GM19025 (cell line): ENCODE measurements at regions not wholly inside any gene's neighbourhood (a gene's known extent, or its start where the extent isn't known, plus 50 kb on each side); places are given as distances from the start of the nearest gene placed in this dataset.
A peak's percentile ranks its signal among the peaks of the same experiment; 100 is the strongest.

ENCODE experiments used
- ATAC-seq: cut with Tn5 transposase; IDR thresholded peaks from one replicate; pipeline ENCODE4 v1.9.1; 2021; ENCODE audit warnings: mild to moderate bottlenecking, low read depth, moderate library complexity; ENCODE audit not compliant: unreplicated experiment

GRCh38 chr5:124796495-124796894 lies 50.1 kb upstream of the ZNF608 start:
- ATAC-seq: no peak

GRCh38 chr5:124797665-124798087 lies 51.2 kb upstream of the ZNF608 start:
- ATAC-seq: no peak

DNA sequence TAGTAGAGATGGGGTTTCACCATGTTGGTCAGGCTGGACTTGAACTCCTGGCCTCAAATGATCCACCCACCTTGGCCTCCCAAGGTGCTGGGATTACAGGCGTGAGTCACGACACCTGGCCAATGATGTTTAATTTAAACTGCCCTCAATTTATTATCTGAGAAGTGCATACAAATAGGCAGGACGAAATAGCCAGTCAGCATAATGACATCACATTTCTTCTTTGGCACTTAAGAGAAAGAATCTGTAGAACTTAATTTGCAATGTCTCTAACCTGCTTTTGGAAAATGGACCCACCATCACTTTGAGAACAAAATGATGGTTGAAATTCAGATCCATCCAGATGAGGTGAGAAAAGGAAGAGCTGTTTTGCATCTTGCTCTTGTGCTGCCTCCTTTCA lies 52.5 kb upstream of the ZNF608 start:
- no peak for ATAC-seq

DNA sequence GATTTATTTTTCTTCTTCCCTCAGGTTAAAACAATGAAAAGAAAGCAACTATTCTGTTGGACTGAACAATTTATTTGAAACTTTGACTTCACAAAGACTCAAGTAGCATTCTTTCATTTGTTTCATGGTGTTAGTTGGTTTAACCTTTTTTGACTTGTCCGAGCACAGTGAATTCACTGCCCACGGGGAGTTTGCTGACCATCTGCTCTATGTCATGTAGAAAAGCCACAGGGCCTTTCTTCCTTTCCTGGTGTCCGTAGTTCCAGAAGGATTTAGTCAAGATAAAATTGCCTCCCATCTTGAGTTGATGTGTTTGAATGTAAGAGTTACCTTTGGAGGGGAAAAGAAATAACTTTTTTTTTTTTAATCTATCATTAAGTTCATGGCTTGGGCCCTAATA lies 55.1 kb upstream of the ZNF608 start:
- ATAC-seq: no peak

DNA sequence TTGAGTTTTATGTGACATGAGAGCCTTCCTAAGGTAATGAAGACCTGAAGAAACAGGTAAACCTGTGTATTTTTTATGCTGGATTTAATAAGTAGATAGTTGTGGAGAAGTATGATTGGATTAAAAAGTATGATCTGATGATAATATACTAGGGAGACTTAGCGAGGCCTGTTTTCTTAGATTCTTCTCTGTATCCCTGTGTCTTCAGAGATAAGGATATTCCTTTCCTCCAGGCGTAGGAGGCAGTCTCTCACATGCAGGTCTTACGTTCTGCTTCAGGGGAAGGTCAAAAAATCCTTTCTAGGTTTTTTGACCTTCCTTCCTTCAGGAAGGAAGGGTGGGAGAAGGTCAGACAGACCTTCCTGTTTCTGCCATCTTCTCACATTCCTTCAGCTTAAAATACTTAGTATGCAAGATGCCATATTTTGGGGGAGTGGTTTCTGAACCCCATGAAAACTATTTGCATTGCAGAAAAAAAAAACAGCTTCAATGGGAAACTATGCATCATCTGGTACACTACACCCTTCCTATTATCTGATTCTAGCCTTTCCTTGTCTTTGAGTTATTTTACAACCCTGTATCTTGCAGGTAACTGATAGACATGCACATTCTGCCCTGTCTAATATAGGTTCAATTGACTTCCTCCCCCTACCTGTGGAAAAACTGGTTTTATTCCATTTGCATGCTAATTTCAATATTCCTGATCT lies 57.3 kb upstream of the ZNF608 start:
- no peak for ATAC-seq

DNA sequence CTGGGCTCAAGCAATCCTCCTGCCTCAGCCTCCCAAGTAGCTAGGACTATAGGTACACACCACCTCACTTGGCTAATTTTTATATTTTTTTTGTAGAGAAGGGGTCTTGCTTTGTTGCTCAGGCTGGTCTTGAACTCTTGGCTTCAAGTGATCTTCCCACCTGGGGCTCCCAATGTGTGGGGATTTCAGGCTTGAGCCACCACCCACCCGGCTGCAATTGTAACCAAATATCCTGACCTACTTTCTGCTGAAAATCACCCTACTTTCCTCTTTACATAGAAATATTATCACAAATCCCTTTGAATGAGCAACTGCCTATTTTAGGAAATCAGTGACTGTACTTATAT lies 59.6 kb upstream of the ZNF608 start:
- no peak for ATAC-seq

DNA sequence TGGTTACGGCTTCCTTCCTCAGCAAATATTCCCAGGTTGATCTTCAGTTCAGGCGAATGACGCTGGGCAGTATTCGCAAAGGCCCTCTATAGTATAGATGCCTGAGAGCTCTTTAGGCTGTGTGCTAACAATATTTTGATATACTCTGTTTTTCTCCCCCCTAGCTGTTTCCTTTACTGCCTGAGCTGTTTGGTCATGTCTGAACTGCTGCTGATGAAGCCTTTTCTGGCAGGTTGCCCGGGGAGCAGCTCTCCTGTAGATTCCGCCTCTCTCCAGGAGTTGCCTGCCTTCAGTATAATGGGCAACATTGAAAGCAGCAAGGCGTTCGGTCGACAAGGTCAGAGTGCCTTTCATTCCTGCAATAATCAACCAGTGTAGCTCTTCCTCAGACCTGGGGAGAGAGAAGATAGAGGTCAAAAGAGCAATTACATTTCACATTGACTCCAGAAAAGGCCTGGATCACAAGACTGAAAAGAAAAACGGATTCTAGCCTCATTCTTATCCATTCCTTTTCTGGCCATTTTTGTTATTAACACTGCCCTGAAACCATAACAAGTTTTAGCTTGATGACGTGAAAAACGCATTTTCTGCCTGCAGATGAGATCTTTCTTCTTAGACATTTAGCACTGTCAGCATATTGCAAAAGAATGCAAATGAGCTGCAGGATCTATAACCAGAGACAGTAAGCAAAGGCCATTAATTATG lies 60.1 kb upstream of the ZNF608 start:
- no peak for ATAC-seq

DNA sequence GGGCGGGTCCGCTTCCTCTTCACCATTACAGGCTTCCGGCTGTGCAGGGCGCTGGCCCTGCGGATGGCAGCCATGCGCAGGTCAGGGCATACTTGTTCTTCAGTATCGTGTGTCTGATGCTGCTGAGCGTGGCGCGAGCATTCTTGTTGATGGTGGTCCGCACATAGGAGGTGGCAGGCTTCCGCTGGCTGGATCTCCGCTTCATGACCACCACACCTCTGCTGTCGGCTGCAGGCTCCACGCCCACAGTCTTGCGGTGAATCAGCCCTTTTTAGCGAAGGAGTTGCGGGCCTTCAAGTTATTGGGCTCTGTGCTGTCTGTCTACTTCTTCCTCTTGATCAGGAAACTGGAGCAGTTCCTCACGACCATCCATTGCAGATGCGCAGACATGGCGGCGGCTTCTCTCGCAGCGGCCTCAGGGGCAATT lies 62.4 kb upstream of the ZNF608 start:
- no peak for ATAC-seq

DNA sequence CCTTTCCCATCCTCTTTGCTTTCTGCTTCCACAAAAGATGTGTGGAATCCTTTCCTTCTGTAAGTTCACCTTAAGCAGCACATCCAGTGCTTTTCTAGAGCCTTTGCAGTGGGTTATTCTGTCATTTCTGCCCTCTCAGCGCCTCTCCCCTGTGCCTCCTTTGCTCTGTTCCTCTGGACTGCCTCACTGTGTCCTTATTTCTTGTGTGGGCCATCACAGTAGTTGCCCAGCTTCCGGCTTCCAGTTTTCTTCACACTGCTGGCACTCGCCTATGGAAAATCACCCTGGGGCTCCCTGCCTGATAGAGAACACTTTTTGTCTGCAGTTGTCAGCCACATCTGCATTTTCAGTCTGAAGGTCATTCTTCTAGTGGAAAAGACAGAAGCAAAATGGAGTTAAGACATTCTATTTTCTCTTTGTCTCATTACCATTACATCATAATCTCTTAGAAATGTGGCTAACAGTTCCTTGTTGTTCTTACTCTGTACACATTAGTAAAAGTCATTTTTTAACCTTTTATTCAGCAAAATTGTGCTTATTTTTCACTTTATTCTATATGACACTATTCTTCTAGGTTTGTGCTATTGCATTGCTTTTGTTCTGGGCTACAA lies 64.1 kb upstream of the ZNF608 start:
- ATAC-seq: no peak

- no peak for ATAC-seq
These were observed 66.4 kb upstream of the ZNF608 start for GRCh38 chr5:124812771-124813358.

DNA sequence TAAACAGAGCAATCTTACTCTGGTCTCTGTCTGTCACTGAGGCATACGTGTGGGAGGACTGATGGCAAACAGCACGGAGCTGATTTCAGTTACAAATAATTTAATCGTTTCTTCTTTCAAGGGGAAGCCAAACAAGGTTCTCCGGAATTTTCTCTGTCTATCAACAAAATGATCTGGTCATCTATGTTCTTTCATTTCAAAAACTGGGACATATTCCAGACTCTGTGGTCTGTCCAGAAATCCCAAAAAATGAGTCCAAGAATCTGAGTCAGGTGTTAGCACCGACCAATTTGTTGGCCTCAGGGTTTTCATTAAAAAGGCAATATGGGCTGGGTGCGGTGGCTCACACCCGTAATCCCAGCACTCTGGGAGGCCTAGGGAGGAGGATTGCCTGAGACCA lies 69.9 kb upstream of the ZNF608 start:
- no peak for ATAC-seq

DNA sequence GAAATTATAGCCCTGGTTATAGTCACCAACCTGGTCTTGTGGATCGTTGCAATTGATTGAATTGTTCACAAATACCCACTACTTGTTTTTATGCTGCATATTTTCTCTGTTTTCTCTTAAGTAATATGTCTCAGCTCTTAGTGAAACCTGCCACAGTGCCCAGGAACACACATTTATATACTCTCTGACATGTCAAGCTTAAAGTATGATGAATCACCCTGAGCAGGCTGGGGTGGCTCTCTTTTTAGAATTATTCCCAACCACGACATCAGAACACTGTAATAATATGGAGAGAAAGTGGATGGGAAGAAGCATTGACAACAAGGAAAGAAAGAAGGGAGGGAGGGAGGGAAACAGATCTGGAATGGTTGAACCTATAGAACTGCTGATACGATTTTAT lies 72.8 kb upstream of the ZNF608 start:
- ATAC-seq: no peak

DNA sequence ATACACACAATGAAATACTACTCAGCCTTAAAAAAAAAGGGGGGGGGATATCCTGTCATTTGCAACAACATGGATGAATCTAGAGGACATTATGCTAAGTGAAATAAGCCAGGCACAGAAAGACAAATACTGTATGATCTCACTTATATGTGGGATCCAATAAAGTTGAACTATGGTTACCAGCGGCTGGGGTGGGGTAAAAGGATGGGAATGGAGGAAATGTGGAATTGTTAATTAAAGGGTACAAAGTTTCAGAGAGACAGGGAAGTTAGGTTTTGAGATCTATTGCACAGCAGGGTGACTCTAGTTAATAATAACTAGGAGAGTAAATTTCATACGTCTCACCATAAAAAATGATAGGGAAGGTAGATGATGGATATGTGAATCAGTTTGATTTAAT lies 76.2 kb upstream of the ZNF608 start:
- ATAC-seq: no peak

- ATAC-seq: no peak
These were observed 76.9 kb upstream of the ZNF608 start for GRCh38 chr5:124823380-124823779.

DNA sequence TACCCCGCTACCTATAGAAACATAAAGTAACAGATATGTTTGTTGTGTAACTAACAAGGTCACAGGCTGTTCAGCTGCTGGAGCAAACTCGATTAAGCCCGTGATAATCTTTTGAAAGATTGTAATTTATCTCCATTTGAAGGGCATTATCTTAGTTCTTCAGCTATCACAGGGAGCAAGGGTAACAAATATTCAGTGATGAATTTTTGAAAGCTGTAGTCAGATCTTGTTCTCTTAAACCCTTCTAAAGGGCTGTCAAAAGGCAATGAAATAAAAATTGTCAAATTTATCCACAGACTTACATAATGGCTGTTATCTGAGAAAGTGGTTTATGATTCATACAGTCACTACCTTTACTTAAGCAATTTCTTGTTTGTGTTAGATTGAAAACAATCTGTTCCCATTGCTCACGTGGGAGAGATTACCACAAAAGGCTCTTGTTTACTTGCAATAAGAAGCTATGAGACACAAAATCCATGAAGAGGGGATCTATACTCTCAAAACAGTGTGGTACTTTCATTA lies 78.3 kb upstream of the ZNF608 start:
- no peak for ATAC-seq

- peak; percentile 75 for ATAC-seq
These were observed 79.0 kb upstream of the ZNF608 start for GRCh38 chr5:124825250-124825982.

- no peak for ATAC-seq
These were observed 79.5 kb upstream of the ZNF608 start for GRCh38 chr5:124825983-124826337.

- ATAC-seq: no peak
These were observed 82.3 kb upstream of the ZNF608 start for GRCh38 chr5:124828731-124829234.

DNA sequence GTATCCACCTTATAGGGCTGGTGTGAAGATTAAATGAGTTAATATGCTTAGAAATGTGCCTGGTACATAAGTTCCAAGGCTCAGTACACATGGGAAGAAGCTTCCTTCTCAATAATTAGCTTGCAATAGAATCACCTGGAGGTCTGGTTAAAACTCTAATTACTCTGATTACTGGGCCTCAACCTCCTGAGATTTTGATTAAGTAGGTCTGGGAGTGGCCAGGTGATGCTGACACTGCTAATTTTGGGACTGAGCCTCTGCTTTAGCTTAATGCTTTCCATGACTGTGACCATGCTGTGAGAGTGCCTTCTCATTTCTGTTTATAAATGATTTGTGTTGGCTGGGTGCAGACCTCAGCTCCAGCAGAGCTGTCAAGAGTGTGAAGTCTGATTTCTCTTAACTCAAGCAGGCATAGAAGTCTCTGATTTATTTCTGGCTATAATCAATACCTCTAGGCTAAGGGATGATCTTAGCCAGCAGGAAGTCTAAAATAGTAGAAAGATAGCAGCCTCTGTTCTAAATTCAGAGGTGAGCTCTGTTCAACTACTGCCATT lies 85.3 kb upstream of the ZNF608 start:
- ATAC-seq: no peak

- no peak for ATAC-seq
These were observed 86.1 kb upstream of the ZNF608 start for GRCh38 chr5:124832510-124832909.
